NCI-H146 (cell line): ENCODE measurements at regions not wholly inside any gene's neighbourhood (a gene's known extent, or its start where the extent isn't known, plus 50 kb on each side); places are given as distances from the start of the nearest gene placed in this dataset.
"Not testable (repeated sequence)": the region's sequence is repeated elsewhere in the genome, so short reads cannot be mapped to it uniquely, and the experiment has no call there.

Source experiments
- DNase-seq: peaks from one replicate; lab custom pipeline; 2025; lab: John Stamatoyannopoulos, UW

GRCh38 chr22:23500508-23501260 is 79.4 kb downstream of the IGLL1 start:
- no peak for DNase-seq

- DNase-seq, result no peak
Observed at GRCh38 chr22:23499845-23500500, 80.1 kb downstream of the IGLL1 start.

DNA sequence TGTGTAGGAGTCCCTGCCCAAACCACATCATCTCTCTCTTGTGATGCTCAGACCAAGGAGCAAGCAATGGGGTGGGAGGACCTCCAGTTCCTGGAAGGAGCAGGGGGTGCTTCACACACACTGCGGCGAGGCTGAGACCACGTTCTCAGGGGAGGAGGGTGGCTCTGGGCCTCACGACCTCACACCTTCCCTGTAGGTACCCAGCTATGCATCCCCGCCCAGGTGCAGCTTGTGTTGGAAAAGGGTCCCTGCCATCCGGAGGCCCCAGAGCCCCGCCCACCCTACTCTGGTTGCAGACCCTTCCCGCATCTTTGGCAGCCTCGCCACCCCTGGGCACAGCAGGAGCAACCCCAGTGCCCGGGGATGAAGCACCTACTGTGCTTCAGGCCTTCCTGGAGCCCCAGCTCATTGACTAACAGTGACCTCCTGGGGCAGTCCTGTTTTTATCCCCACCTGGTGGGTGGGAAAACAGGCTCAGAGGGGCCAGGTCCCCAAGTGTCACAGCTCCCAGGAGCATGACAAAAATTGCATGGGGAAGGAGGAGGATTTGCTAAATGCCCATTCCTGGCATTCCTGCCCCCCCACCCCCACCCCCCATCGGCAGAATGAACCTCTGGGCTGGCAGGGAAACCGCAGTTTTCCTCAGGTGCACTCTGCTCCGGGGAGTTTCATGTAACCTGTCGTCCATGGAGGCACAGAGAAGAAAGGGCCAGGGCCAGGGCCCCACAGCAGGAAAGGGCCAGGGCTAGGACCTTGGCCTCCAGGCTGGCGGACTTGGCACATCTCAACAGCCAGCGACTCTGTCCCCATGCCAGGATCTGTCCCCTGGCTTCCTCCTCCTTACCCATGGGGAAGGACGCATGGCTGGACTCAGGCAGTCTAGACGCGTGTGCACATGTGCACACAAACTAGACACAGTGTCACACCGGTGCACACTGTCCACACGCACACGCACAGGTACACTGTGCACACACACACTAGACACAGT is 81.0 kb downstream of the IGLL1 start:
- no peak for DNase-seq

DNA sequence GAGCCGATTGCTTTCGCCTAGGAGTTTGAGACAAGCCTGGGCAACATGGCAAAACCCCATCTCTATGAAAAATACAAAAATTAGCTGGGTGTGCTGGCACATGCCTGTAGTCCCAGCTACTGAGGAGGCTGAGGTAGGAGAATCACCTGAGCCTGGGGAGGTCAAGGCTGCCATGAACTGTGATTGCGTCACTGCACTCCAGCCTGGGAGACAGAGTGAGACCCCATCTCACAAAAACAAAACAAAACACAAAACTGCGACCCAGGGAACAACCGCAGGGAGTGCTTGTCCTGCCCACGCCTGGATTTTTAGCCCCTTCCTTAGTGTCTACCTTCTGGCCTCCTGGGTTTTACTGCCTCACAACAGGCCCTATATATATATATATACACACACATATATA is 82.2 kb downstream of the IGLL1 start:
- DNase-seq, result not testable (repeated sequence)

- DNase-seq, result no peak
Observed at GRCh38 chr22:23497016-23497885, 82.8 kb downstream of the IGLL1 start.

GRCh38 chr22:23496445-23496833 is 83.7 kb downstream of the IGLL1 start:
- DNase-seq, result no peak

DNA sequence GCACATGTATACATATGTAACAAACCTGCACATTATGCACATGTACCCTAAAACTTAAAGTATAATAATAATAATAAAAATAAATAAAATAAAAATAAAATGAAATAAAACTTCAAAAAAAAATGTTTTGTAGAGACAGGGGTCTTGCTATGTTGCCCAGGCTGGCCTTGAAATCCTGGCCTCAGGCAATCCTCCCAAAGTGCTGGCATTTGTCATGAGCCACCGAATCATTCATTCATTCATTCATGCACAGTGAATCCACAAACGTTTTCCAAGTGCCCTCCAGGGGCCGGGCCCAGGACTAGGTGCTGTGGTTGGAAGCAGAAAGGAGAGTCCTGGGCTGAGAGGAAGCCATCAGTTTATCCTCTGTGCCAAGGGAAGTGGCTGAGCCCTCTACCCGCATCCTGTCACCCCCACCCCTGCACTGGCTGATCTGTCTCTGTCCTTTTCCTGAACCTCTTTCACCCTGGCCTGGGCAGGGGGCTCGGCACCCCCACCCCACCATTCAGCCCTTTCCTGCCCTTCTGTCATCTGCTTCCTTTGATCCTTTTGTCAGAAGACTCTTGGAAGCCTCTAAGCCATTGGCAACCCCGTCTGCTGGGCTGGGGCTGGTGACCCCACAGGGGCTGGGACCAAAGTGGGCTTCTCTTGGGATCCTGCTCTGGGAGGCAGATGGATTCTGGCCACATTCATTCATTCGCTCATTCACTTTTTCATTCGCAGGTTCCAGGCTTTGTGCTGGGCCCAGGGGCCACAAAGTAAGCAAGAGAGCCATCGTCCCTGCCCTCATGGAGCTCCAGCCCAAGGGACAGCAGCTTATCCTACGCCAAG is 84.3 kb downstream of the IGLL1 start:
- DNase-seq, result no peak

DNA sequence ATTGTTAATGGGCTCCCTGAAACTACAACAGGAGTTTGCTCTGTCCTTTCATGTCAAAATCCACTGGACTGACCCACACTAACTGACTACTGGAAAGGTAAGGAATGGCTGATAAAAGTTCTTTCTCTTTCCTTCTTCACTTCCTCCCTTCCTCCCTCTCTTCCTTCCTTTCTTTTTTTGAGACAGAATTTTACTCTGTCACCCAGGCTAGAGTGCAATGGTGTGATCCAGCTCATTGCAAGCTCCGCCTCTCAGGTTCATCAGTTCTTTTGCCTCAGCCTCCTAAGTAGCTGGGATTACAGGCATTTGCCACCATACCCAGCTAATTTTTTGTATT is 85.2 kb downstream of the IGLL1 start:
- DNase-seq, result no peak

- no peak for DNase-seq
Observed at GRCh38 chr22:23485490-23485889, 94.6 kb downstream of the IGLL1 start.

DNA sequence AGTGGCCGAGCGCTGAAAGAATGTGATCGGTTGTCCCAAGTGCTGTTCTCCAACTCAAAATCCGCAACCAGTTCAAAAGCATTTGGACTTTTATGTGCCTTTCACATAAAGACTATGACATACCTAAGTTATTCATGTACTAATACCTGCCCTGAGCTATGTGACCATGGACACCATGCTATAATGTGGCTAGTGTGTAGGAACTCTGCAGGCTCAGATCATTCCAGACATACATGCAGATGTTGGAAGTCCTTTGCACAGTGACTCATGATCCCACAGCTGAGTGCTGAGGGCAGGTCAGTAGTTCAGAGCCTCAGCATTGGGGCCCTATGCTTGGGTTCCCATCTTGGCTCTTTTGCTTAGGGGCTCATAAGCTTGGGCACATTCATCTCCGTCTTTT is 95.4 kb downstream of the IGLL1 start:
- no peak for DNase-seq

- no peak for DNase-seq
Observed at GRCh38 chr22:23481369-23481768, 98.7 kb downstream of the IGLL1 start.

- peak; percentile 8 for DNase-seq
Observed at GRCh38 chr22:23478175-23478574, 101.9 kb downstream of the IGLL1 start.

DNA sequence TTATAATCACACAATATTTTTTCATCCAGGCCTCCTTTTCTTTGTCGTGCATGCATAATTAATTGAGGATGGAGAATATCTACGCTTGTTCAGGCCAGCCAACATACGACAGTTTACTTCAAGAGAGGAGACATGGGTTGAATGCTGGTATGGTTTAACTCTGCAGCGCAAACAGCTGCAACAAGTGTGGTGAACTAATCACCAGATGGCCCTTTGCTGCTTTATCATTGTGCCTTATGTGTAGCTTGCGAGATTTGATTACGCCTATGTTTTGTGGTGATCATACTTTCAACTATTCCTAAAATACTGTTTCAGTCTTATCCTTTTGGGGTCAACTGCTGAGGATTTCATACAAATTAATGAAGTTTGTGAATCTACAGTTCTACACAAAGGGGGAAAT is 105.6 kb downstream of the IGLL1 start:
- not testable (repeated sequence) for DNase-seq

DNA sequence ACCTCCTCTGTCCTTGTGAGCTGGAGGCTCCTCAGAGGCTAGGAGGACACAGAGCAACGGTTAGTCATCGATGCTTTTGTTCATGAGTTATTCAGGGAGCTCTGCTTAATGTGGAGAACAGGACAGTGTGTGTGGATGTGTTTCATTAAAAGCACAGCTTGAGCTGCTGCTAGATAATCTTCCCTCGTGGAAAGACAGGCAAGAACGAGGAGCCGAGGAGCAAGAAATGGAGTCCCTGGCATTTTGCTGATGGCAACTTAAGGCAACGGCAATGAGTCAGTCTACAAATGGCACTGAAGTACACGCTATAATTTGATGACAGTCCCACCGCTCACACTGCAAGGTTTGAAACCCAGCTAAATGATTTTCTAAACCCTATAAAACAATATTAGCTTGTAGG is 106.2 kb downstream of the IGLL1 start:
- DNase-seq, result no peak

GRCh38 chr22:23472376-23472775 is 107.7 kb downstream of the IGLL1 start:
- not testable (repeated sequence) for DNase-seq

- no peak for DNase-seq
Observed at GRCh38 chr22:23471698-23472097, 108.4 kb downstream of the IGLL1 start.

DNA sequence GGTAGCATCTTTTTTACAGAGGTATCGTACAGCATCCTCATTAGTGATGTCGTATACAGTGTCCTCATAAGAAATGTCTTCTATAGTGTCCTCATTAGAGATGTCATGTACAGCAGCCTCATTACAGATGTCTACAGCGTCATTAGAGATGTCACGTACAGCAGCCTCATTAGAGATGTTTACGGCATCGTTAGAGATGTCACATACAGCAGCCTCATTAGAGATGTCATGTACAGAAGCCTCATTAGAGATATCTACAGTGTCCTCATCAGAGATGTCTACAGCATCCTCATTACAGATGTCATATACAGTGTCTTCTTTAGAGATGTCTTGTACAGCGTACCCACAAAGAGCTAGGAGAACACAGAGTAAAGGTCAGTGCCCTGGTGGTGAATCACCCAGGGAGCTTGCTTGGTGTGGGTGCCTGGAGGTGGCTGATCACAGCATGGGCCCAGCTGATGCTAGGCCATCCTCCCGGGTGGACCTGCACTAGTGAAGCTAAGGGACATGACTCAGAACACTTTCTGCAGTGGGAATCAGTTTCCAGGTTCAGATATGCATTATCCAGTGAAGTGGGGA is 109.2 kb downstream of the IGLL1 start:
- DNase-seq, result no peak

- DNase-seq, result no peak
Observed at GRCh38 chr22:23467721-23468294, 112.3 kb downstream of the IGLL1 start.

DNA sequence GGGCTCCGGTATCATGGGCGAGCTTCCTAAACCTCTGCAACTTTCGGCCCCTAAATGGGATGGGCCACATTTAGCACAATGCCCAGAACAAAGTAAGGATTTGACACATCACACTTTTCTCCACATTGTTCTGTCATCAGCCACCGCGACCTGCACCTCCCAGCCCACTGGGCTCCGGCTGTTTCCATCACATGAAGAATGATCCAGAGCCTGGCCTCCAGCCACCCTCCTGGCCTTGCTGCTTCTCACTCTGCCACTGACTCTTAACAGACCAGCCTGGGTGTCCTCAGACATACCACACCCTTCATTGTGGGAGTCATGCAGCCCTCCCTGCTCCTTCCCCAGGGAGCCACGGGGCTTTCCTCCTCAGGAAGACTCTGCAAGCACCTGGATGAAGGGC is 113.7 kb downstream of the IGLL1 start:
- DNase-seq, result no peak

GRCh38 chr22:23464796-23465195 is 115.3 kb downstream of the IGLL1 start:
- not testable (repeated sequence) for DNase-seq
